Fibroblast of skin of right biceps (primary cell): ENCODE measurements at regions not wholly inside any gene's neighbourhood (a gene's known extent, or its start where the extent isn't known, plus 50 kb on each side); places are given as distances from the start of the nearest gene placed in this dataset.
"Not testable (repeated sequence)": the region's sequence is repeated elsewhere in the genome, so short reads cannot be mapped to it uniquely, and the experiment has no call there.

Source experiments
- DNase-seq: peaks from one replicate; pipeline ENCODE4 v3.0.0-alpha.2; 2013

GRCh38 chr12:90246688-90247087, 538.0 kb upstream of the ATP2B1 start:
- DNase-seq: no peak

- DNase-seq: no peak
Measured at GRCh38 chr12:90245391-90245790, 536.8 kb upstream of the ATP2B1 start.

GRCh38 chr12:90244232-90244631, 535.6 kb upstream of the ATP2B1 start:
- DNase-seq: no peak

GRCh38 chr12:90243211-90243610, 534.6 kb upstream of the ATP2B1 start:
- DNase-seq: no peak

- DNase-seq: no peak
Measured at GRCh38 chr12:90239732-90240260, 531.2 kb upstream of the ATP2B1 start.

- DNase-seq: no peak
Measured at GRCh38 chr12:90238663-90239271, 530.1 kb upstream of the ATP2B1 start.

- DNase-seq: no peak
Measured at GRCh38 chr12:90237841-90238240, 529.2 kb upstream of the ATP2B1 start.

GRCh38 chr12:90235642-90236041, 527.0 kb upstream of the ATP2B1 start:
- DNase-seq: peak; percentile 20

- DNase-seq: peak; percentile 30
Measured at GRCh38 chr12:90234472-90234871, 525.8 kb upstream of the ATP2B1 start.

- DNase-seq: peak; percentile 10
Measured at GRCh38 chr12:90233168-90234100, 524.8 kb upstream of the ATP2B1 start.

- DNase-seq: peak; percentile 37
Measured at GRCh38 chr12:90229407-90230170, 521.0 kb upstream of the ATP2B1 start.

- DNase-seq: no peak
Measured at GRCh38 chr12:90226211-90226610, 517.6 kb upstream of the ATP2B1 start.

GRCh38 chr12:90216815-90217214, 508.2 kb upstream of the ATP2B1 start:
- DNase-seq: peak; percentile 53

- DNase-seq: no peak
Measured at GRCh38 chr12:90216020-90216552, 507.4 kb upstream of the ATP2B1 start.

GRCh38 chr12:90211017-90211416, 502.4 kb upstream of the ATP2B1 start:
- peak; percentile 67 for DNase-seq

GRCh38 chr12:90209029-90209428, 500.4 kb upstream of the ATP2B1 start:
- DNase-seq: no peak

GRCh38 chr12:90208379-90208778, 499.7 kb upstream of the ATP2B1 start:
- DNase-seq: not testable (repeated sequence)

GRCh38 chr12:90207799-90208198, 499.2 kb upstream of the ATP2B1 start:
- peak; percentile 3 for DNase-seq

GRCh38 chr12:90205165-90205564, 496.5 kb upstream of the ATP2B1 start:
- no peak for DNase-seq

- DNase-seq: no peak
Measured at GRCh38 chr12:90203556-90203955, 494.9 kb upstream of the ATP2B1 start.

- DNase-seq: no peak
Measured at GRCh38 chr12:90199006-90199405, 490.4 kb upstream of the ATP2B1 start.

- DNase-seq: no peak
Measured at GRCh38 chr12:90193500-90193899, 484.9 kb upstream of the ATP2B1 start.

GRCh38 chr12:90188857-90189256, 480.2 kb upstream of the ATP2B1 start:
- no peak for DNase-seq
